ENCODE measurements at regions not wholly inside any gene's neighbourhood (a gene's known extent, or its start where the extent isn't known, plus 50 kb on each side); places are given as distances from the start of the nearest gene placed in this dataset.

- intact Hi-C loops (cut with micrococcal nuclease), result loop anchor here (10.0 kb wide), 1 partner anchor 169 kb away; the partner anchor contains the start of gene CD24
- Mint-ChIP-seq H3K36me3 (ENCODE audit: insufficient read depth, unreplicated experiment) (no peaks in the 10 kb centered on the region), H3K27ac (ENCODE audit: low read depth, unreplicated experiment) (no peak overlapping the region), H3K4me1 (ENCODE audit: insufficient read depth, unreplicated experiment) (no peaks in the 10 kb centered on the region), H3K9me3 (ENCODE audit: unreplicated experiment) (peaks cover 18% of the 10 kb centered on the region), H3K27me3 (ENCODE audit: insufficient read depth, unreplicated experiment) (no peaks in the 10 kb centered on the region), H3K4me3 (ENCODE audit: unreplicated experiment) (no peak overlapping the region)
- no peak for DNase-seq (ENCODE audit: unreplicated experiment)
- ChIA-PET CTCF (no interaction called here), POLR2A (no interaction called here)
- TF ChIP-seq, protein P1, sequence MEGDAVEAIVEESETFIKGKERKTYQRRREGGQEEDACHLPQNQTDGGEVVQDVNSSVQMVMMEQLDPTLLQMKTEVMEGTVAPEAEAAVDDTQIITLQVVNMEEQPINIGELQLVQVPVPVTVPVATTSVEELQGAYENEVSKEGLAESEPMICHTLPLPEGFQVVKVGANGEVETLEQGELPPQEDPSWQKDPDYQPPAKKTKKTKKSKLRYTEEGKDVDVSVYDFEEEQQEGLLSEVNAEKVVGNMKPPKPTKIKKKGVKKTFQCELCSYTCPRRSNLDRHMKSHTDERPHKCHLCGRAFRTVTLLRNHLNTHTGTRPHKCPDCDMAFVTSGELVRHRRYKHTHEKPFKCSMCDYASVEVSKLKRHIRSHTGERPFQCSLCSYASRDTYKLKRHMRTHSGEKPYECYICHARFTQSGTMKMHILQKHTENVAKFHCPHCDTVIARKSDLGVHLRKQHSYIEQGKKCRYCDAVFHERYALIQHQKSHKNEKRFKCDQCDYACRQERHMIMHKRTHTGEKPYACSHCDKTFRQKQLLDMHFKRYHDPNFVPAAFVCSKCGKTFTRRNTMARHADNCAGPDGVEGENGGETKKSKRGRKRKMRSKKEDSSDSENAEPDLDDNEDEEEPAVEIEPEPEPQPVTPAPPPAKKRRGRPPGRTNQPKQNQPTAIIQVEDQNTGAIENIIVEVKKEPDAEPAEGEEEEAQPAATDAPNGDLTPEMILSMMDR (IDR thresholded peaks at IDR 0.05; ENCODE audit: unreplicated experiment), result no peak
- no TSS peak for BruUV-seq (replicated peaks)
These were observed 168.8 kb downstream of the CD24 start for GRCh38 chr6:106805771-106806170.

DNA sequence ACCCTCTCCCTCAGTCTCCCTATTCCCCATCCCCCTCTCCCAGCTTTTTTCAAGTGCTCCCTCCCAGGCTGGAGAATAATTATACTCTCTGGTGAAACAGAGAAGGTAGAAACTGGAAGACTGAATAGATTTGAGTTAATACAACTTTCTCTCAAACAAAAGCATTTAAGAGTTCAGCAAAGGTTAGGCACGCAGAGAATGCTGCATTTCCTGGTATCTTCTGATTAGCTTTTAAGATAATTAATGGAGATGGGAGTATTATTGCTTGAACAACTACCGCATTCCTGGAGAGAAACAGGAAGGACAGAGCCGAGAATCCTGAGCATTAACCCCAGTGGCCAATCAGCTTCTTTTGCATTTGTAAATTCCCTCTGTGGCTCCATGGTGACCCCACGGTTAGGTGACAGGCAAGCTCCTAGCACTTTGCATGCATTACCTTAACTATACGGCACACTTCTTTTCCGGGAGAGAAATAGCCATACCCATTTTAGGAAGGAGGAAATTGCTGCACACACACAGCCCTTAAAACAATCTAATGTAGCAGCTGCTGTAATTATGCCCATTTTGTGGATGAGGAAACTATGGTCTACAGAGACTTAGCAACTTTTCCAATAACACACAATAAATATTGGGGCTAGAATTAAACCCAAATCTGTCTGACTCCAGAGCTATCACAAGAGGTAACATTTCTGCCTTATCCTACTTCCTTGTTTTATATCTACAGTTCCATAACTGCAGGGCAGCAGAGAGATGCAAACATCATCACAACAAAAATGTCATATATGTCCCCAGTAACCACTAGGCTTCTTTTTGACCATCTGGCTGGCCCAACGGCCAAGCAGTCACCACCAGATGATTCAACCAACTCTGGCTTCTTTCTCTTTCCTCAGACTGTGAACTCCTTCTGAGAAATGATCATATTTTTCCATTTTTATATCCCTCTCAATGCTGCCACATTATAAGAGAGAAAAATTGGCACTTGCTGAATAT lies 169.9 kb downstream of the CD24 start:
- POLR2A ChIA-PET, result no interaction called here
- CTCF ChIA-PET, result interaction anchor here (0.6 to 0.8 kb wide), 2 partner anchors 238 to 843 kb away, joined by 3 read pairs; no protein-coding TSS in a partner anchor
- H3K4me3 Mint-ChIP-seq (ENCODE audit: unreplicated experiment), result no peak overlapping the region
- H3K27me3 Mint-ChIP-seq (ENCODE audit: insufficient read depth, unreplicated experiment), result no peaks in the 10 kb centered on the region
- H3K27ac Mint-ChIP-seq (ENCODE audit: low read depth, unreplicated experiment), result no peak overlapping the region
- H3K9me3 Mint-ChIP-seq (ENCODE audit: unreplicated experiment), result peaks cover 10% of the 10 kb centered on the region
- peaks cover under 1% of the 10 kb centered on the region for H3K4me1 Mint-ChIP-seq (ENCODE audit: insufficient read depth, unreplicated experiment)
- no peak for DNase-seq (ENCODE audit: unreplicated experiment)
- TF ChIP-seq, protein P1 (IDR thresholded peaks at IDR 0.05; ENCODE audit: unreplicated experiment), result no peak
- no TSS peak for BruUV-seq (replicated peaks)
- intact Hi-C loops (cut with micrococcal nuclease), result loop anchor here (10.0 kb wide), 1 partner anchor 170 kb away; the partner anchor contains the start of gene CD24
- no peaks in the 10 kb centered on the region for H3K36me3 Mint-ChIP-seq (ENCODE audit: insufficient read depth, unreplicated experiment)

DNA sequence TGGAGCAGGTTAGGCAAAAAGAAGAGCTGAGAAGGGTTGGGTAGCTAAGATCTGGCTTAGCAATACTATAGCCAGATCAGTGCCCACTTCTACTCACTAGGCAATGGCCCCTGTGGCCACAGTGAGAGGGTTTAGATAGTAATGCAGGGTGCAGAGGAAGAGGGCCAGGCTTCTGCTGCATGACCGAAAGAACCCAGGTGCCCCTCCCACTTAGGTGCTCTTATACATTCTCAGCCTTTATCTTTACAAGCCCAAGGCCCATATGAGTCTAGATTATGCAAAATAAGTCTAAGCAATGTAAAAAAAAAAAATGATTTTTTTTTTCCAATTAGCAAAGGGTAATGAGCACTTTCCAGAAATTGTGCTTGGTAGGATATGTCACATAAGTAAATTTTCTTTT lies 171.3 kb downstream of the CD24 start:
- no peak for DNase-seq (ENCODE audit: unreplicated experiment)
- TF ChIP-seq, protein P1 (IDR thresholded peaks at IDR 0.05; ENCODE audit: unreplicated experiment), result no peak
- H3K4me1 Mint-ChIP-seq (ENCODE audit: insufficient read depth, unreplicated experiment), result peaks cover 13% of the 10 kb centered on the region
- no peaks in the 10 kb centered on the region for H3K27me3 Mint-ChIP-seq (ENCODE audit: insufficient read depth, unreplicated experiment)
- ChIA-PET POLR2A (no interaction called here), CTCF (interaction anchor here (0.6 to 1.2 kb wide), 3 partner anchors 61 to 443 kb away, joined by 3 to 5 read pairs (median 3); no protein-coding TSS in a partner anchor)
- H3K4me3 Mint-ChIP-seq (ENCODE audit: unreplicated experiment), result no peak overlapping the region
- H3K36me3 Mint-ChIP-seq (ENCODE audit: insufficient read depth, unreplicated experiment), result no peaks in the 10 kb centered on the region
- peaks cover 1% of the 10 kb centered on the region for H3K9me3 Mint-ChIP-seq (ENCODE audit: unreplicated experiment)
- no peak overlapping the region for H3K27ac Mint-ChIP-seq (ENCODE audit: low read depth, unreplicated experiment)
- intact Hi-C loops (cut with micrococcal nuclease), result loop anchor here (10.0 kb wide), 1 partner anchor 172 kb away; the partner anchor contains the start of gene CD24
- no TSS peak for BruUV-seq (replicated peaks)

DNA sequence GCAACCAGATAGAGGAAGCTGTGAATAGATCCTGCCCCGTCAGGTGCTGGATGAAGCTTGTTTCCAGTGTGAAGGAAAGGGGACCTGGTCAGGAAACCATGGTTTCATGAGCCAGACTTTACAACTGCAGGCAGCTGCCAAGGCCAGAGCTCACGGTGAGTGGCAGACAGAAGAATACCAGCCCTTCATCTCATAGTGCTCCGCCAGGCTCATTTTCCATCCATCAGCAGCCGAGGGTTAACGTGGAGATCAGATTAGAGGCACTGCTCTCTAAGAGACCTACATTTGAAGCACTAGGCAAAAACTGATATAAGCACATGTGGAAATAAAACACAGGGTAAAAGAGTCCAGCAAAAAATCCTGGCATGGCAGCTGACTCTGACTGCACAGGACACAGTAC lies 172.4 kb downstream of the CD24 start:
- DNase-seq (ENCODE audit: unreplicated experiment), result no peak
- CTCF ChIA-PET, result interaction anchor here (1.0 to 1.2 kb wide), 2 partner anchors 18 to 172 kb away, joined by 4 to 5 read pairs; no protein-coding TSS in a partner anchor
- Mint-ChIP-seq H3K4me3 (ENCODE audit: unreplicated experiment) (no peak overlapping the region), H3K9me3 (ENCODE audit: unreplicated experiment) (no peaks in the 10 kb centered on the region), H3K4me1 (ENCODE audit: insufficient read depth, unreplicated experiment) (peaks cover 22% of the 10 kb centered on the region), H3K27me3 (ENCODE audit: insufficient read depth, unreplicated experiment) (no peaks in the 10 kb centered on the region), H3K36me3 (ENCODE audit: insufficient read depth, unreplicated experiment) (no peaks in the 10 kb centered on the region), H3K27ac (ENCODE audit: low read depth, unreplicated experiment) (no peak overlapping the region)
- intact Hi-C loops (cut with micrococcal nuclease), result loop anchor here (10.0 kb wide), 1 partner anchor 173 kb away; the partner anchor contains the start of gene CD24
- no TSS peak for BruUV-seq (replicated peaks)
- POLR2A ChIA-PET, result no interaction called here
- TF ChIP-seq, protein P1 (IDR thresholded peaks at IDR 0.05; ENCODE audit: unreplicated experiment), result no peak

All from MCF 10A (cell line).